Trophoblast cell (in vitro differentiated cells and primary cell): ENCODE measurements at regions not wholly inside any gene's neighbourhood (a gene's known extent, or its start where the extent isn't known, plus 50 kb on each side); places are given as distances from the start of the nearest gene placed in this dataset.

ENCODE experiments used
- DNase-seq, 2 donors: peaks; one replicate each; pipeline ENCODE4 v3.0.0-alpha.2; 2016
- H2AFZ ChIP-seq: 2 replicates; pipeline ENCODE4 v1.6.1; 2013; ENCODE audit warnings: low read length, moderate library complexity, mild to moderate bottlenecking; ENCODE audit not compliant: insufficient read depth, poor library complexity
- H2AK5ac ChIP-seq: 2 replicates; pipeline ENCODE4 v1.6.1; 2013; ENCODE audit warnings: mild to moderate bottlenecking, low read length
- H2BK120ac ChIP-seq: 2 replicates; pipeline ENCODE4 v1.6.1; 2013; ENCODE audit warnings: low read length, mild to moderate bottlenecking, moderate library complexity; ENCODE audit not compliant: insufficient read depth, poor library complexity
- H2BK12ac ChIP-seq: 2 replicates; pipeline ENCODE4 v1.6.1; 2013; ENCODE audit warnings: mild to moderate bottlenecking, low read length, moderate library complexity
- H2BK5ac ChIP-seq: 2 replicates; pipeline ENCODE4 v1.6.1; 2013; ENCODE audit warnings: low read length, low read depth, moderate library complexity, mild to moderate bottlenecking; ENCODE audit not compliant: poor library complexity
- H3K14ac ChIP-seq: 2 replicates; pipeline ENCODE4 v1.6.1; 2013; ENCODE audit warnings: mild to moderate bottlenecking, low read length
- H3K18ac ChIP-seq: 2 replicates; pipeline ENCODE4 v1.6.1; 2013; ENCODE audit warnings: mild to moderate bottlenecking, low read length
- H3K23ac ChIP-seq: 2 replicates; pipeline ENCODE4 v1.6.1; 2013; ENCODE audit warnings: low read length
- H3K27ac ChIP-seq: 2 replicates; pipeline ENCODE4 v1.5.1; 2013; ENCODE audit warnings: low read depth, mild to moderate bottlenecking, inconsistent platforms, low read length, moderate library complexity
- H3K27me3 ChIP-seq: 2 replicates; pipeline ENCODE4 v1.6.1; 2013; ENCODE audit warnings: inconsistent platforms, mild to moderate bottlenecking, low read length, moderate library complexity; ENCODE audit not compliant: insufficient read depth
- H3K36me3 ChIP-seq, 2 experiments: 1 replicate in 1 of 2; 2 replicates in 1 of 2; pipeline ENCODE4 v1.6.1; 2013; ENCODE audit warnings: low read length in 2 of 2, mild to moderate bottlenecking in 2 of 2, moderate library complexity in 1 of 2; ENCODE audit not compliant: insufficient read depth in 2 of 2, control insufficient read depth in 1 of 2
- H3K4ac ChIP-seq: 2 replicates; pipeline ENCODE4 v1.6.1; 2013; ENCODE audit warnings: low read depth, mild to moderate bottlenecking, low read length, moderate library complexity
- H3K4me1 ChIP-seq, 2 experiments: 1 replicate in 1 of 2; 2 replicates in 1 of 2; pipeline ENCODE4 v1.6.1; 2013; ENCODE audit warnings: low read length in 2 of 2, mild to moderate bottlenecking in 2 of 2, moderate library complexity in 1 of 2; ENCODE audit not compliant: insufficient read depth in 2 of 2, control insufficient read depth in 1 of 2
- H3K4me2 ChIP-seq: 2 replicates; pipeline ENCODE4 v1.6.1; 2013; ENCODE audit warnings: inconsistent platforms, mild to moderate bottlenecking, low read length, moderate library complexity
- H3K4me3 ChIP-seq: 2 replicates; pipeline ENCODE4 v1.5.1; 2013; ENCODE audit warnings: mild to moderate bottlenecking, low read depth, low read length, inconsistent platforms
- H3K79me1 ChIP-seq: one replicate; pipeline ENCODE4 v1.6.1; 2013; ENCODE audit warnings: low read length
- H3K79me2 ChIP-seq: 2 replicates; pipeline ENCODE4 v1.6.1; 2013; ENCODE audit warnings: low read length, mild to moderate bottlenecking; ENCODE audit not compliant: control insufficient read depth, insufficient read depth, poor library complexity
- H3K9ac ChIP-seq: 2 replicates; pipeline ENCODE4 v1.6.1; 2013; ENCODE audit warnings: mild to moderate bottlenecking, low read length
- H3K9me3 ChIP-seq: 2 replicates; pipeline ENCODE4 v1.6.1; 2013; ENCODE audit warnings: low read depth, mild to moderate bottlenecking, control low read depth, inconsistent platforms, low read length; ENCODE audit not compliant: insufficient read depth
- H4K12ac ChIP-seq: 2 replicates; pipeline ENCODE4 v1.6.1; 2013; ENCODE audit warnings: low read depth, mild to moderate bottlenecking, low read length, moderate library complexity
- H4K8ac ChIP-seq: 2 replicates; pipeline ENCODE4 v1.6.1; 2013; ENCODE audit warnings: low read depth, mild to moderate bottlenecking, low read length, moderate library complexity
- H4K91ac ChIP-seq: one replicate; pipeline ENCODE4 v1.6.1; 2013; ENCODE audit warnings: low read depth, mild to moderate bottlenecking, low read length, moderate library complexity
- WGBS: extraction: QIAGEN DNeasy Blood & Tissue Kit; methylation state at CpG from one replicate; pipeline ENCODE4 v1.1.7; 2013; ENCODE audit warnings: missing lambda C conversion rate; ENCODE audit not compliant: insufficient read length, insufficient coverage; ENCODE audit errors: extremely low coverage; 5-methylcytosine and 5-hydroxymethylcytosine counted together

- H3K4me3 ChIP-seq, result no peak overlapping the region
- no peak for DNase-seq
- WGBS, result no CpG with 5 or more reads among the region's 4 CpGs
- no peak overlapping the region for H4K91ac ChIP-seq
- H3K4ac ChIP-seq, result no peak overlapping the region
- H3K27ac ChIP-seq, result no peak overlapping the region
- no peaks in the 10 kb centered on the region for H3K4me1 ChIP-seq
- H2AFZ ChIP-seq, result no peak overlapping the region
- peaks cover 5% of the 10 kb centered on the region for H3K9me3 ChIP-seq
- H2BK120ac ChIP-seq, result no peak overlapping the region
- no peak overlapping the region for H2BK5ac ChIP-seq
- no peak overlapping the region for H2AK5ac ChIP-seq
- no peaks in the 10 kb centered on the region for H3K79me1 ChIP-seq
- H2BK12ac ChIP-seq, result no peak overlapping the region
- no peak overlapping the region for H3K14ac ChIP-seq
- H4K8ac ChIP-seq, result no peak overlapping the region
- H3K79me2 ChIP-seq, result no peaks in the 10 kb centered on the region
- H3K27me3 ChIP-seq, result no peaks in the 10 kb centered on the region
- no peaks in the 10 kb centered on the region for H3K36me3 ChIP-seq
- no peak overlapping the region for H4K12ac ChIP-seq
- no peak overlapping the region for H3K18ac ChIP-seq
- H3K23ac ChIP-seq, result no peak overlapping the region
- H3K9ac ChIP-seq, result no peak overlapping the region
- H3K4me2 ChIP-seq, result no peak overlapping the region
These were observed 281.9 kb downstream of the SHOX2 start for GRCh38 chr3:157824281-157824680.

GRCh38 chr3:157823050-157823449, 283.2 kb downstream of the SHOX2 start:
- no peak overlapping the region for H3K27ac ChIP-seq
- no peak overlapping the region for H2BK5ac ChIP-seq
- H3K79me1 ChIP-seq, result no peaks in the 10 kb centered on the region
- H4K8ac ChIP-seq, result no peak overlapping the region
- H2BK12ac ChIP-seq, result no peak overlapping the region
- no peak overlapping the region for H3K14ac ChIP-seq
- no peak overlapping the region for H3K4ac ChIP-seq
- no peak overlapping the region for H3K18ac ChIP-seq
- no peak overlapping the region for H4K91ac ChIP-seq
- no peak overlapping the region for H3K23ac ChIP-seq
- no peaks in the 10 kb centered on the region for H3K9me3 ChIP-seq
- no peak overlapping the region for H4K12ac ChIP-seq
- no peak overlapping the region for H3K4me3 ChIP-seq
- no peak overlapping the region for H2AK5ac ChIP-seq
- H2BK120ac ChIP-seq, result no peak overlapping the region
- no peaks in the 10 kb centered on the region for H3K79me2 ChIP-seq
- no CpG with 5 or more reads among the region's 1 CpG for WGBS
- H3K4me2 ChIP-seq, result no peak overlapping the region
- H2AFZ ChIP-seq, result no peak overlapping the region
- H3K9ac ChIP-seq, result no peak overlapping the region
- H3K27me3 ChIP-seq, result no peaks in the 10 kb centered on the region
- no peak for DNase-seq
- no peaks in the 10 kb centered on the region for H3K4me1 ChIP-seq
- no peaks in the 10 kb centered on the region for H3K36me3 ChIP-seq

GRCh38 chr3:157820157-157820517, 286.1 kb downstream of the SHOX2 start:
- H3K14ac ChIP-seq, result no peak overlapping the region
- no peak overlapping the region for H3K4me2 ChIP-seq
- H3K79me2 ChIP-seq, result no peaks in the 10 kb centered on the region
- H4K12ac ChIP-seq, result no peak overlapping the region
- H3K79me1 ChIP-seq, result no peaks in the 10 kb centered on the region
- no peak overlapping the region for H4K8ac ChIP-seq
- no peak overlapping the region for H3K4ac ChIP-seq
- H3K36me3 ChIP-seq, result no peaks in the 10 kb centered on the region
- H3K4me3 ChIP-seq, result no peak overlapping the region
- H2AFZ ChIP-seq, result no peak overlapping the region
- H3K27me3 ChIP-seq, result no peaks in the 10 kb centered on the region
- no peak overlapping the region for H2AK5ac ChIP-seq
- H3K23ac ChIP-seq, result no peak overlapping the region
- DNase-seq, result no peak
- H3K4me1 ChIP-seq, result no peaks in the 10 kb centered on the region
- no peak overlapping the region for H4K91ac ChIP-seq
- no peak overlapping the region for H3K9ac ChIP-seq
- no peak overlapping the region for H2BK12ac ChIP-seq
- H2BK5ac ChIP-seq, result no peak overlapping the region
- no peak overlapping the region for H3K18ac ChIP-seq
- no peaks in the 10 kb centered on the region for H3K9me3 ChIP-seq
- no peak overlapping the region for H2BK120ac ChIP-seq
- no peak overlapping the region for H3K27ac ChIP-seq

- no peak overlapping the region for H4K12ac ChIP-seq
- no peak overlapping the region for H3K4ac ChIP-seq
- H3K23ac ChIP-seq, result no peak overlapping the region
- H3K36me3 ChIP-seq, result no peaks in the 10 kb centered on the region
- H4K8ac ChIP-seq, result no peak overlapping the region
- H3K79me1 ChIP-seq, result no peaks in the 10 kb centered on the region
- no peak overlapping the region for H2AFZ ChIP-seq
- H2AK5ac ChIP-seq, result no peak overlapping the region
- no peaks in the 10 kb centered on the region for H3K27me3 ChIP-seq
- no peaks in the 10 kb centered on the region for H3K79me2 ChIP-seq
- H3K14ac ChIP-seq, result no peak overlapping the region
- no peak overlapping the region for H4K91ac ChIP-seq
- no peak overlapping the region for H3K27ac ChIP-seq
- no peak overlapping the region for H2BK12ac ChIP-seq
- H3K4me2 ChIP-seq, result no peak overlapping the region
- H3K4me1 ChIP-seq, result no peaks in the 10 kb centered on the region
- no CpG with 5 or more reads among the region's 8 CpGs for WGBS
- H2BK5ac ChIP-seq, result no peak overlapping the region
- H3K9me3 ChIP-seq, result no peaks in the 10 kb centered on the region
- H2BK120ac ChIP-seq, result no peak overlapping the region
- no peak overlapping the region for H3K18ac ChIP-seq
- no peak overlapping the region for H3K4me3 ChIP-seq
- DNase-seq, result no peak
- H3K9ac ChIP-seq, result no peak overlapping the region
These were observed 286.7 kb downstream of the SHOX2 start for GRCh38 chr3:157819270-157820156.
